ENCODE measurements at regions not wholly inside any gene's neighbourhood (a gene's known extent, or its start where the extent isn't known, plus 50 kb on each side); places are given as distances from the start of the nearest gene placed in this dataset.

- peaks cover 2% of the 10 kb centered on the region for H3K4me1 ChIP-seq (ENCODE audit: control insufficient read depth, insufficient read depth, low read length)
- H3K36me3 ChIP-seq (ENCODE audit: control insufficient read depth, insufficient read depth, low read length): no peaks in the 10 kb centered on the region
- H3K4me3 ChIP-seq (ENCODE audit: low read length): no peak overlapping the region
- no peaks in the 10 kb centered on the region for H3K9me3 ChIP-seq (ENCODE audit: control insufficient read depth, low read depth, low read length)
- H3K27ac ChIP-seq (ENCODE audit: low read length): no peak overlapping the region
- no peak for DNase-seq
- H3K27me3 ChIP-seq (ENCODE audit: control insufficient read depth, insufficient read depth, low read length): peaks cover 19% of the 10 kb centered on the region
- WGBS (ENCODE audit: insufficient coverage, low lambda C conversion rate): no CpG with 5 or more reads among the region's 3 CpGs
Observed at GRCh38 chr6:165777680-165778079, 114.6 kb upstream of the PDE10A start.

DNA sequence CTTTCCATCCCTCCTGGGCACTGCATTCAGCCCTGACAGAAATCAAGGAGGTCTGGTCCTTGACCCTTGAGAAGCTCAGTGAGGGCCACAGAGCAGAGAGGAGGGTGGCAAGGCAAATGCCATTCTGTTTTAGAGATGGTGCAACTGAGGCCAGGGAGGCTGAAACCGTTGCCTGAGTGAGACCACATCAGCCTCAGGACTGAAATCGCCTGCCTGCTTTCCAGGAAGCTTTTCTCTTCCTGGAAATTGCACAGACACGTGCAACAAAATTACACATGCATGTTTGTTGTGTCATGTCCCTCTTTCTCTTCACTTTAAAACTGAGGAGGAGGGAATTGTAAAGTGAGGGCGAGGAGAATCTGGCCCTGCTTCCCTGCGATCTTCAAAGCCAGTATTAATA, 113.7 kb upstream of the PDE10A start:
- no peaks in the 10 kb centered on the region for H3K9me3 ChIP-seq (ENCODE audit: control insufficient read depth, low read depth, low read length)
- no peak overlapping the region for H3K4me3 ChIP-seq (ENCODE audit: low read length)
- H3K27me3 ChIP-seq (ENCODE audit: control insufficient read depth, insufficient read depth, low read length): peaks cover 19% of the 10 kb centered on the region
- no peak overlapping the region for H3K27ac ChIP-seq (ENCODE audit: low read length)
- DNase-seq: no peak
- no CpG with 5 or more reads among the region's 5 CpGs for WGBS (ENCODE audit: insufficient coverage, low lambda C conversion rate)
- no peaks in the 10 kb centered on the region for H3K36me3 ChIP-seq (ENCODE audit: control insufficient read depth, insufficient read depth, low read length)
- H3K4me1 ChIP-seq (ENCODE audit: control insufficient read depth, insufficient read depth, low read length): peaks cover 2% of the 10 kb centered on the region

DNA sequence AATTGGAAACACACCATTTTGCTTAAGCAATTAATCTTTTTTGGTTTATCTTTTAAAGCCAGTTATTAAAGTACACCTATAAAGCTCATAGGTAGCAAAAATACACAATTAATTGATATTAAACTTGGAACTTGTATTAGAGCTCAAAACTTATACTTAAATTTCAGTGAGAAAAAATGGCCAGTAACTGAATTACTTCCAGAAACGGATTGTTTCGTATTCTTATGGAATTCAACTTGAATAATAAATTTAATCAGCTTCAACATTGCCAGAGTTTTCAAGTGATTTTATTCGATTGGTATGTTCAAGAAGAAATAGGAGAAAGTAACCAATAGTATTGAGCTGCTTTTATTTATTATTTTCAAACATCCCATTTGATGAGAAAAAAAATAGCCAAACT, 112.7 kb upstream of the PDE10A start:
- Histone ChIP-seq H3K27me3 (ENCODE audit: control insufficient read depth, insufficient read depth, low read length) (peaks cover 19% of the 10 kb centered on the region), H3K4me3 (ENCODE audit: low read length) (no peak overlapping the region), H3K9me3 (ENCODE audit: control insufficient read depth, low read depth, low read length) (no peaks in the 10 kb centered on the region), H3K4me1 (ENCODE audit: control insufficient read depth, insufficient read depth, low read length) (no peaks in the 10 kb centered on the region), H3K27ac (ENCODE audit: low read length) (no peak overlapping the region), H3K36me3 (ENCODE audit: control insufficient read depth, insufficient read depth, low read length) (no peaks in the 10 kb centered on the region)
- WGBS (ENCODE audit: insufficient coverage, low lambda C conversion rate): 69% methylated on average over 3 of the region's 3 CpGs
- DNase-seq: no peak

- H3K9me3 ChIP-seq (ENCODE audit: control insufficient read depth, low read depth, low read length): no peaks in the 10 kb centered on the region
- DNase-seq: peak; percentile 25 to 39
- peaks cover 19% of the 10 kb centered on the region for H3K27me3 ChIP-seq (ENCODE audit: control insufficient read depth, insufficient read depth, low read length)
- no peak overlapping the region for H3K27ac ChIP-seq (ENCODE audit: low read length)
- H3K4me3 ChIP-seq (ENCODE audit: low read length): no peak overlapping the region
- no peaks in the 10 kb centered on the region for H3K36me3 ChIP-seq (ENCODE audit: control insufficient read depth, insufficient read depth, low read length)
- H3K4me1 ChIP-seq (ENCODE audit: control insufficient read depth, insufficient read depth, low read length): no peaks in the 10 kb centered on the region
- 100% methylated on average over 1 of the region's 13 CpGs for WGBS (ENCODE audit: insufficient coverage, low lambda C conversion rate)
Observed at GRCh38 chr6:165774903-165775601, 112.0 kb upstream of the PDE10A start.

- H3K36me3 ChIP-seq (ENCODE audit: control insufficient read depth, insufficient read depth, low read length): no peaks in the 10 kb centered on the region
- no peaks in the 10 kb centered on the region for H3K9me3 ChIP-seq (ENCODE audit: control insufficient read depth, low read depth, low read length)
- H3K27ac ChIP-seq (ENCODE audit: low read length): no peak overlapping the region
- H3K27me3 ChIP-seq (ENCODE audit: control insufficient read depth, insufficient read depth, low read length): peaks cover 8% of the 10 kb centered on the region
- no peaks in the 10 kb centered on the region for H3K4me1 ChIP-seq (ENCODE audit: control insufficient read depth, insufficient read depth, low read length)
- no peak for DNase-seq
- 90% methylated on average over 2 of the region's 14 CpGs for WGBS (ENCODE audit: insufficient coverage, low lambda C conversion rate)
- H3K4me3 ChIP-seq (ENCODE audit: low read length): no peak overlapping the region
Observed at GRCh38 chr6:165770397-165771082, 107.5 kb upstream of the PDE10A start.

DNA sequence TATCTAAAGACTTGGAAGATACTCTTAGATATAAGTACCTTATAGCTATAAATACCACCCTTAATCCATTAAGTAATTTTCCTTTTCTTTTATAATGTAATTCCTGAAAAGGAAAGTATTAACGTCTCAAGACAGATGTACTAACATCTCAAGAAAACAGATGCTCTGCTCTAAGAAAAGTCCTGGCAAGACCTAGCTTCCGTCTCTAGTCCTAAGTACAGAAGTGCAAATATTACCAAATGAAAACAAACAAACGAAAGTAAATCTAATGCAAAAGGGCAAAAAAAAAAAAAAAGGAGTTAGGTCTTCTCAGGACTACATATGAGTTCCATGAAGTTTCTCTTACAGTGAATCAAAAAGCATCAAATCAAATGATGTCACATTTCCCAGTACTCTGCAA, 106.8 kb upstream of the PDE10A start:
- Histone ChIP-seq H3K36me3 (ENCODE audit: control insufficient read depth, insufficient read depth, low read length) (no peaks in the 10 kb centered on the region), H3K4me3 (ENCODE audit: low read length) (no peak overlapping the region), H3K27ac (ENCODE audit: low read length) (no peak overlapping the region), H3K9me3 (ENCODE audit: control insufficient read depth, low read depth, low read length) (no peaks in the 10 kb centered on the region), H3K4me1 (ENCODE audit: control insufficient read depth, insufficient read depth, low read length) (no peaks in the 10 kb centered on the region), H3K27me3 (ENCODE audit: control insufficient read depth, insufficient read depth, low read length) (peaks cover 2% of the 10 kb centered on the region)
- 59% methylated on average over 3 of the region's 3 CpGs for WGBS (ENCODE audit: insufficient coverage, low lambda C conversion rate)
- no peak for DNase-seq

- H3K27me3 ChIP-seq (ENCODE audit: control insufficient read depth, insufficient read depth, low read length): no peaks in the 10 kb centered on the region
- H3K9me3 ChIP-seq (ENCODE audit: control insufficient read depth, low read depth, low read length): no peaks in the 10 kb centered on the region
- no peak for DNase-seq
- H3K27ac ChIP-seq (ENCODE audit: low read length): no peak overlapping the region
- WGBS (ENCODE audit: insufficient coverage, low lambda C conversion rate): 100% methylated on average over 3 of the region's 5 CpGs
- no peaks in the 10 kb centered on the region for H3K36me3 ChIP-seq (ENCODE audit: control insufficient read depth, insufficient read depth, low read length)
- H3K4me3 ChIP-seq (ENCODE audit: low read length): no peak overlapping the region
- H3K4me1 ChIP-seq (ENCODE audit: control insufficient read depth, insufficient read depth, low read length): no peaks in the 10 kb centered on the region
Observed at GRCh38 chr6:165769401-165769800, 106.4 kb upstream of the PDE10A start.

GRCh38 chr6:165768961-165769360, 105.9 kb upstream of the PDE10A start:
- DNase-seq: no peak
- H3K36me3 ChIP-seq (ENCODE audit: control insufficient read depth, insufficient read depth, low read length): no peaks in the 10 kb centered on the region
- H3K4me3 ChIP-seq (ENCODE audit: low read length): no peak overlapping the region
- no peaks in the 10 kb centered on the region for H3K27me3 ChIP-seq (ENCODE audit: control insufficient read depth, insufficient read depth, low read length)
- WGBS (ENCODE audit: insufficient coverage, low lambda C conversion rate): no CpG with 5 or more reads among the region's 1 CpG
- no peak overlapping the region for H3K27ac ChIP-seq (ENCODE audit: low read length)
- H3K9me3 ChIP-seq (ENCODE audit: control insufficient read depth, low read depth, low read length): no peaks in the 10 kb centered on the region
- H3K4me1 ChIP-seq (ENCODE audit: control insufficient read depth, insufficient read depth, low read length): no peaks in the 10 kb centered on the region

DNA sequence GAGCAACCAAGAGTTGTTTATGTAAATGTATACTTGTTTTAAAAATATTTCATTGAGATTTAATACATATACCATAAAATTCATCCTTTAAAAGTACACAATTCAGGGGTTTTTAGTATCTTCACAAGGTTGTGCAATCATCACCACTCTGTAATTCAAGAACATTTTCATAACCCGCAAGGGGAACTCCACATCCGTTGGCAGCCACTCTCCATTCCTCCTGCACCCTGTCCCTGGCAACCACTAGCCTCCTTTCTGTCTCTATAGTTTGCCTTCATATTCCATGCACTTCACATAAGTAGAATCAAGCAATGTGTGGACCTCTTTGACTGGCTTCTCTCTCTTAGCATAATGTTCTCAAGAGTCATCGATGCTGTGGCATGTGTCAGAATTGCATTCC, 104.2 kb upstream of the PDE10A start:
- DNase-seq: no peak
- Histone ChIP-seq H3K27me3 (ENCODE audit: control insufficient read depth, insufficient read depth, low read length) (no peaks in the 10 kb centered on the region), H3K27ac (ENCODE audit: low read length) (no peak overlapping the region), H3K4me3 (ENCODE audit: low read length) (no peak overlapping the region), H3K9me3 (ENCODE audit: control insufficient read depth, low read depth, low read length) (no peaks in the 10 kb centered on the region), H3K36me3 (ENCODE audit: control insufficient read depth, insufficient read depth, low read length) (no peaks in the 10 kb centered on the region), H3K4me1 (ENCODE audit: control insufficient read depth, insufficient read depth, low read length) (no peaks in the 10 kb centered on the region)
- no CpG with 5 or more reads among the region's 3 CpGs for WGBS (ENCODE audit: insufficient coverage, low lambda C conversion rate)

- H3K4me1 ChIP-seq (ENCODE audit: control insufficient read depth, insufficient read depth, low read length): no peaks in the 10 kb centered on the region
- WGBS (ENCODE audit: insufficient coverage, low lambda C conversion rate): no CpG with 5 or more reads among the region's 4 CpGs
- H3K27me3 ChIP-seq (ENCODE audit: control insufficient read depth, insufficient read depth, low read length): no peaks in the 10 kb centered on the region
- no peak overlapping the region for H3K27ac ChIP-seq (ENCODE audit: low read length)
- no peak for DNase-seq
- no peaks in the 10 kb centered on the region for H3K9me3 ChIP-seq (ENCODE audit: control insufficient read depth, low read depth, low read length)
- no peak overlapping the region for H3K4me3 ChIP-seq (ENCODE audit: low read length)
- H3K36me3 ChIP-seq (ENCODE audit: control insufficient read depth, insufficient read depth, low read length): no peaks in the 10 kb centered on the region
Observed at GRCh38 chr6:165766457-165766856, 103.4 kb upstream of the PDE10A start.

- H3K27ac ChIP-seq (ENCODE audit: low read length): no peak overlapping the region
- H3K27me3 ChIP-seq (ENCODE audit: control insufficient read depth, insufficient read depth, low read length): no peaks in the 10 kb centered on the region
- no peaks in the 10 kb centered on the region for H3K36me3 ChIP-seq (ENCODE audit: control insufficient read depth, insufficient read depth, low read length)
- H3K9me3 ChIP-seq (ENCODE audit: control insufficient read depth, low read depth, low read length): no peaks in the 10 kb centered on the region
- no peaks in the 10 kb centered on the region for H3K4me1 ChIP-seq (ENCODE audit: control insufficient read depth, insufficient read depth, low read length)
- DNase-seq: no peak
- H3K4me3 ChIP-seq (ENCODE audit: low read length): no peak overlapping the region
- WGBS (ENCODE audit: insufficient coverage, low lambda C conversion rate): 100% methylated on average over 1 of the region's 7 CpGs
Observed at GRCh38 chr6:165766026-165766425, 103.0 kb upstream of the PDE10A start.
